ENCODE measurements at regions not wholly inside any gene's neighbourhood (a gene's known extent, or its start where the extent isn't known, plus 50 kb on each side); places are given as distances from the start of the nearest gene placed in this dataset.

GRCh38 chr12:78442454-78442801, 422.1 kb upstream of the SYT1 start:
- no peak overlapping the region for H3K4me3 ChIP-seq
- intact Hi-C loops (cut with DNase I) = no loop called here
- no peaks in the 10 kb centered on the region for H3K27me3 ChIP-seq (replicated peaks; ENCODE audit: insufficient read depth)
- no peaks in the 10 kb centered on the region for H3K4me1 ChIP-seq (replicated peaks)
- TF ChIP-seq POLR2A (IDR thresholded peaks at IDR 0.05) (no peak), POLR2AphosphoS5 (IDR thresholded peaks at IDR 0.05) (no peak), CTCF (IDR thresholded peaks at IDR 0.05) (no peak)
- H3K9me3 ChIP-seq = no peaks in the 10 kb centered on the region
- no peak overlapping the region for H3K27ac ChIP-seq
- H3K36me3 ChIP-seq = no peaks in the 10 kb centered on the region
- WGBS = 10% methylated on average over 1 of the region's 1 CpG
- no peak for DNase-seq (ENCODE audit: low spot score)

- Histone ChIP-seq H3K27me3 (replicated peaks; ENCODE audit: insufficient read depth) (no peaks in the 10 kb centered on the region), H3K4me3 (no peak overlapping the region), H3K4me1 (replicated peaks) (no peaks in the 10 kb centered on the region), H3K36me3 (no peaks in the 10 kb centered on the region), H3K27ac (no peak overlapping the region), H3K9me3 (no peaks in the 10 kb centered on the region)
- DNase-seq (ENCODE audit: low spot score) = no peak
- intact Hi-C loops (cut with DNase I) = no loop called here
- 89% methylated on average over 2 of the region's 2 CpGs for WGBS
- TF ChIP-seq POLR2AphosphoS5 (IDR thresholded peaks at IDR 0.05) = no peak
- TF ChIP-seq POLR2A (IDR thresholded peaks at IDR 0.05) = no peak
- no peak for TF ChIP-seq CTCF (IDR thresholded peaks at IDR 0.05)
Measured at GRCh38 chr12:78446555-78446954, 418.0 kb upstream of the SYT1 start.

GRCh38 chr12:78447373-78447772, 417.2 kb upstream of the SYT1 start:
- DNase-seq (ENCODE audit: low spot score) = no peak
- no peaks in the 10 kb centered on the region for H3K36me3 ChIP-seq
- H3K9me3 ChIP-seq = no peaks in the 10 kb centered on the region
- no peaks in the 10 kb centered on the region for H3K4me1 ChIP-seq (replicated peaks)
- no peak overlapping the region for H3K27ac ChIP-seq
- intact Hi-C loops (cut with DNase I) = no loop called here
- WGBS = 63% methylated on average over 1 of the region's 1 CpG
- no peaks in the 10 kb centered on the region for H3K27me3 ChIP-seq (replicated peaks; ENCODE audit: insufficient read depth)
- H3K4me3 ChIP-seq = no peak overlapping the region
- TF ChIP-seq POLR2AphosphoS5 (IDR thresholded peaks at IDR 0.05) (no peak), POLR2A (IDR thresholded peaks at IDR 0.05) (no peak), CTCF (IDR thresholded peaks at IDR 0.05) (no peak)

- no peak for DNase-seq (ENCODE audit: low spot score)
- H3K9me3 ChIP-seq = no peaks in the 10 kb centered on the region
- WGBS = 86% methylated on average over 2 of the region's 2 CpGs
- no peaks in the 10 kb centered on the region for H3K4me1 ChIP-seq (replicated peaks)
- no peak overlapping the region for H3K4me3 ChIP-seq
- intact Hi-C loops (cut with DNase I) = no loop called here
- H3K27me3 ChIP-seq (replicated peaks; ENCODE audit: insufficient read depth) = no peaks in the 10 kb centered on the region
- no peak overlapping the region for H3K27ac ChIP-seq
- TF ChIP-seq CTCF (IDR thresholded peaks at IDR 0.05) (no peak), POLR2AphosphoS5 (IDR thresholded peaks at IDR 0.05) (no peak), POLR2A (IDR thresholded peaks at IDR 0.05) (no peak)
- H3K36me3 ChIP-seq = no peaks in the 10 kb centered on the region
Measured at GRCh38 chr12:78448692-78449091, 415.9 kb upstream of the SYT1 start.

- no peaks in the 10 kb centered on the region for H3K36me3 ChIP-seq
- no peaks in the 10 kb centered on the region for H3K9me3 ChIP-seq
- no peak overlapping the region for H3K27ac ChIP-seq
- no peaks in the 10 kb centered on the region for H3K27me3 ChIP-seq (replicated peaks; ENCODE audit: insufficient read depth)
- no peaks in the 10 kb centered on the region for H3K4me1 ChIP-seq (replicated peaks)
- intact Hi-C loops (cut with DNase I) = no loop called here
- 41% methylated on average over 1 of the region's 1 CpG for WGBS
- no peak for DNase-seq (ENCODE audit: low spot score)
- no peak overlapping the region for H3K4me3 ChIP-seq
- TF ChIP-seq POLR2A (IDR thresholded peaks at IDR 0.05) (no peak), CTCF (IDR thresholded peaks at IDR 0.05) (no peak), POLR2AphosphoS5 (IDR thresholded peaks at IDR 0.05) (no peak)
Measured at GRCh38 chr12:78455991-78456390, 408.6 kb upstream of the SYT1 start.

Data from prostate gland (tissue), 2 donors.